SU-DHL-6 (cell line): ENCODE measurements at regions not wholly inside any gene's neighbourhood (a gene's known extent, or its start where the extent isn't known, plus 50 kb on each side); places are given as distances from the start of the nearest gene placed in this dataset.

ENCODE experiments used
- CTCF ChIP-seq: fragments of 200-600 bp; sonication (generic); IDR thresholded peaks from one replicate; pipeline ENCODE4 v1.5.1; 2017; ENCODE audit warnings: antibody characterized with exemption, mild to moderate bottlenecking, low read length, moderate library complexity; ENCODE audit not compliant: insufficient read depth, poor library complexity, severe bottlenecking
- EZH2phosphoT487 ChIP-seq: fragments of 200-600 bp; sonication (generic), shearing (Covaris generic); conservative IDR thresholded peaks from 2 replicates; pipeline ENCODE4 v1.6.1; 2018; ENCODE audit warnings: mild to moderate bottlenecking, antibody characterized with exemption, low read length, moderate library complexity, mixed read lengths

- no peak for TF ChIP-seq CTCF
- no peak for TF ChIP-seq EZH2phosphoT487
Observed at GRCh38 chr19:56993851-56994250, 125.9 kb upstream of the USP29 start.
